Peyer's patch (tissue), 4 donors: ENCODE measurements at regions not wholly inside any gene's neighbourhood (a gene's known extent, or its start where the extent isn't known, plus 50 kb on each side); places are given as distances from the start of the nearest gene placed in this dataset.
"Not testable (repeated sequence)": the region's sequence is repeated elsewhere in the genome, so short reads cannot be mapped to it uniquely, and the experiment has no call there.

Source experiments
- DNase-seq, 3 donors: peaks; one replicate each; pipeline ENCODE4 v3.0.0-alpha.2; 2017 to 2019
- H3K27ac ChIP-seq, 4 donors: fragments of 200-600 bp; sonication (generic); one replicate each; pipeline ENCODE4 v1.5.1; 2016 to 2019
- H3K27me3 ChIP-seq, 2 donors: fragments of 200-600 bp; sonication (generic); one replicate each; pipeline ENCODE4 v1.5.1; 2019
- H3K36me3 ChIP-seq, 3 donors: fragments of 200-600 bp; sonication (generic); one replicate each; pipeline ENCODE4 v1.5.1; 2016 to 2019
- H3K4me1 ChIP-seq, 4 donors: fragments of 200-600 bp; sonication (generic); one replicate each; pipeline ENCODE4 v1.5.1; 2016 to 2019
- H3K4me3 ChIP-seq, 4 donors: fragments of 200-600 bp; sonication (generic); 1 replicate in 3 of 4; 2 replicates in 1 of 4; pipeline ENCODE4 v1.5.1; 2016 to 2019; ENCODE audit warnings: mild to moderate bottlenecking in 1 of 4
- H3K9me3 ChIP-seq, 4 donors: fragments of 200-600 bp; sonication (generic); one replicate each; pipeline ENCODE4 v1.5.1; 2016 to 2019; ENCODE audit warnings: mild to moderate bottlenecking in 1 of 4
- POLR2A ChIP-seq, 2 donors: fragments of 450-650 bp; IDR thresholded peaks; one replicate each; pipeline ENCODE4 v1.5.1; 2017; ENCODE audit warnings: antibody characterized with exemption in 2 of 2, mild to moderate bottlenecking in 2 of 2, moderate library complexity in 2 of 2
- TF ChIP-seq, protein P1 (sequence below), 6 experiments: fragments of 450-650 bp in 4 of 6; fragments of 200-600 bp in 2 of 6; sonication (generic) in 1 of 6; IDR thresholded peaks; one replicate each; pipeline ENCODE4 v1.5.1; 2017 to 2019; ENCODE audit warnings: antibody characterized with exemption in 6 of 6, mild to moderate bottlenecking in 3 of 6, moderate library complexity in 1 of 6

DNA sequence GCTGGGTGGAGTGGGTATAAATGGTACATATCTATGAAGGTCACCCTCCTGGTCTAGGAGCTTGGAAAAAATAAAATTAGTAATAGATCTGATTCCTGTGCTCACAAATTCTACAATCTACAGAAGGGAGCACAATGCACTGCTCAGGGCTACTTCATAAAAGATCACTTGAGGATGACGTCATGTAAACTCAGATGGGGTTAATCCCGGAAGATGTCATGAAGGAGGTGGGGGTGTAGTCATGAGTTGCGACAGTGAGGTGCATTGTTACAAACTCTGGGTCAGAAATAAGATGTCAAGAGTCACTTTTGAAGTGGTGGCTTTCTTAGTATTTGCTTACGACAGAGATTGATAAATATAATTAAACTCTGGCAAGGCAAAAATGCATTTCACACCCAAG is 68.2 kb downstream of the LHX9 start:
- Histone ChIP-seq H3K27ac (no peak overlapping the region), H3K4me1 (no peaks in the 10 kb centered on the region), H3K36me3 (no peaks in the 10 kb centered on the region), H3K9me3 (no peaks in the 10 kb centered on the region), H3K27me3 (no peaks in the 10 kb centered on the region), H3K4me3 (no peak overlapping the region)
- no peak for DNase-seq
- TF ChIP-seq, protein P1, sequence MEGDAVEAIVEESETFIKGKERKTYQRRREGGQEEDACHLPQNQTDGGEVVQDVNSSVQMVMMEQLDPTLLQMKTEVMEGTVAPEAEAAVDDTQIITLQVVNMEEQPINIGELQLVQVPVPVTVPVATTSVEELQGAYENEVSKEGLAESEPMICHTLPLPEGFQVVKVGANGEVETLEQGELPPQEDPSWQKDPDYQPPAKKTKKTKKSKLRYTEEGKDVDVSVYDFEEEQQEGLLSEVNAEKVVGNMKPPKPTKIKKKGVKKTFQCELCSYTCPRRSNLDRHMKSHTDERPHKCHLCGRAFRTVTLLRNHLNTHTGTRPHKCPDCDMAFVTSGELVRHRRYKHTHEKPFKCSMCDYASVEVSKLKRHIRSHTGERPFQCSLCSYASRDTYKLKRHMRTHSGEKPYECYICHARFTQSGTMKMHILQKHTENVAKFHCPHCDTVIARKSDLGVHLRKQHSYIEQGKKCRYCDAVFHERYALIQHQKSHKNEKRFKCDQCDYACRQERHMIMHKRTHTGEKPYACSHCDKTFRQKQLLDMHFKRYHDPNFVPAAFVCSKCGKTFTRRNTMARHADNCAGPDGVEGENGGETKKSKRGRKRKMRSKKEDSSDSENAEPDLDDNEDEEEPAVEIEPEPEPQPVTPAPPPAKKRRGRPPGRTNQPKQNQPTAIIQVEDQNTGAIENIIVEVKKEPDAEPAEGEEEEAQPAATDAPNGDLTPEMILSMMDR (IDR thresholded peaks at IDR 0.05) = no peak
- no peak for TF ChIP-seq POLR2A (IDR thresholded peaks at IDR 0.05)

DNA sequence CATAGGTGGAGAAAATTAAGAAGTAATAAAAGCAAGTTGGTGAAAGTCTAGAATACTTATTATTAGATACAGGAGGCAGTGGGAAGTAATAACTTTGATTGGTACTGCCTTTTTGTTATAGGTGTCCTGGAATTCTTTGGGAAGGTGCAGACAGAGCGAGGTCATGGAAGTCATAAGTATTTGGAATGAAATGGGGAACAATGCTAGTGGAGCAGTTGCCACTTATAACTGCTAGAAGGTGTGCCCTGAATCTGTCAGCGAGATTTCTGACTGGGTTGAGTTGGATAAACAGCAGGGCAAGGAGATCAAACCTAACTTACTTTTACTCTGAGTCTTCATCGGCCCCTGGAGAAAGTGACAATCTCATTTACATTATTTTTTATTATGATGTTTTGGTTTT is 69.6 kb downstream of the LHX9 start:
- Histone ChIP-seq H3K9me3 (no peaks in the 10 kb centered on the region), H3K4me3 (no peak overlapping the region), H3K27ac (no peak overlapping the region), H3K4me1 (no peaks in the 10 kb centered on the region), H3K36me3 (no peaks in the 10 kb centered on the region), H3K27me3 (no peaks in the 10 kb centered on the region)
- TF ChIP-seq, protein P1 (IDR thresholded peaks at IDR 0.05) = no peak
- no peak for TF ChIP-seq POLR2A (IDR thresholded peaks at IDR 0.05)
- no peak for DNase-seq

DNA sequence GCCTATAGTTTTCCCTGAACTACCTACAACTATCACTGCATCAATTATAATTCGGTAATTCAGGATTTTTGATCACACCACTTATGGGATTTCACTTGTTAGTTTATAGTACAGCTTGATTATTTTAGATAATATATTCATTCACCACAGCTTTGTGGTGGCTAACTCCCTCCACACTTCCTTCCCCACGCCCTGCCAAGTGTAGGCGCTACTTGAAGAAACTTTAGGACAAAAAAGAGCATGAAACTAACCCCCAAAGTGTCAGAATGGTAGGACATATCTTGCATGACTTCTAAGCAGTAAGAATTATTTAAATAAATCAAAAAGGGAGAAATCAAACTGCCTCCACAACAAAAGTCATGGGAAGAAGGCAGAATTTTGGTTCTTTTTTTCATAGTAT is 70.1 kb downstream of the LHX9 start:
- H3K9me3 ChIP-seq = no peaks in the 10 kb centered on the region
- no peak for TF ChIP-seq POLR2A (IDR thresholded peaks at IDR 0.05)
- TF ChIP-seq, protein P1 (IDR thresholded peaks at IDR 0.05) = no peak
- no peaks in the 10 kb centered on the region for H3K27me3 ChIP-seq
- H3K4me3 ChIP-seq = no peak overlapping the region
- no peaks in the 10 kb centered on the region for H3K4me1 ChIP-seq
- DNase-seq = no peak
- no peak overlapping the region for H3K27ac ChIP-seq
- H3K36me3 ChIP-seq = no peaks in the 10 kb centered on the region

DNA sequence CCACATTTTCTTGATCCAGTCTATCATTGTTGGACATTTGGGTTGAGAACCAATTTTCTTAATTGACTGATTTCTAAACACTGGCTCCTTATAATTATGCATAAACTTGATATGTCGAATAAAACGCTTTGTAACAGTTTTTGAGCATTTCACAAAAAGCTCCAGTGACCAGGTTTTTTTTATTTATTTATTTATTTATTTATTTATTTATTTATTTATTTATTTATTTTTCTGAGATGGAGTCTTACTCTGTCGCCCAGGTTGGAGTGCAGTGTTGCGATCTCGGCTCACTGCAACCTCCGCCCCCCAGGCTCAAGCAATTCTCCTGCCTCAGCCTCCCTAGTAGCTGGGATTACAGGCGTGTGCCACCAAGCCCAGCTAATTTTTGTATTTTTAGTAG is 71.4 kb downstream of the LHX9 start:
- H3K4me1 ChIP-seq, H3K4me3 ChIP-seq, DNase-seq, H3K36me3 ChIP-seq, H3K9me3 ChIP-seq, H3K27ac ChIP-seq, H3K27me3 ChIP-seq: not testable (repeated sequence)

DNA sequence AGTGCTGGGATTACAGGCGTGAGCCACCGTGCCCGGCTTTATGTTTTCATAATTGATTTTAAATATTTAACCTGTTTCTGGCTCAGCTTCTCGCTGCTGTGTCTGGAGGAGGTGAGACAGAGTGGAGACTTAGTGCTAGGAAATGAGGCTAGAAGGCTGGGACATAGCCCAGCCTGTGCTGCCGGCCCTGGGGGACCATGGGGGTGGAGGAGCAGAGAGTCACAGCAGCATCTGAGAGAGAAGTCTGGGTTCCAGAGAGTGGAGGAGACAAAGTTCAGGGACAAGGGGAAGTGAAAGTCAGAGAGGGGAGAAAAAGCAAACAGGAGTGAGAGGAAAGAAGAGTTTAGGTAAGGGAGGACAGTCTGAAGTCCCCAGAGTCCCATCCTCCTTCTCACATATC is 71.9 kb downstream of the LHX9 start:
- H3K9me3 ChIP-seq = no peaks in the 10 kb centered on the region
- TF ChIP-seq, protein P1 (IDR thresholded peaks at IDR 0.05) = no peak
- no peak for TF ChIP-seq POLR2A (IDR thresholded peaks at IDR 0.05)
- no peak for DNase-seq
- no peaks in the 10 kb centered on the region for H3K36me3 ChIP-seq
- no peaks in the 10 kb centered on the region for H3K4me1 ChIP-seq
- H3K27ac ChIP-seq = no peak overlapping the region
- H3K27me3 ChIP-seq = no peaks in the 10 kb centered on the region
- H3K4me3 ChIP-seq = no peak overlapping the region

DNA sequence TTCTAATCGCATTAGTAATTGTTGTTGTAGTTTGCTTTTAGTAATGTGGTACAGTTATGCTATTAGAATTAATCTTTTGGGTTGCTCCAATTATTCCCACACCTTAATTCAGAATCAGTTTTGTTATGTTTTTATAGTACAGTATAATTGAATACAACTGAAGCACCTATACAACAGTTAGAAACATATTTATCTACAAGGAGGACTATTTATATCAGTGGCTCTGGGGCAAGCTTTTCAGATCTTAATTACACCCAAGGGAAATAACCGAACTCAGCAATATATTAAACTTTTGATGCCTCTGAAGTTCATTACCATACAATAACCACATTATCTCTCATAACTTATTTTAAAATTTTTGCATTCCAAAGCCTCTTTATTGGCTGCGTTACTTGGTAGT is 74.4 kb downstream of the LHX9 start:
- no peak overlapping the region for H3K27ac ChIP-seq
- TF ChIP-seq, protein P1 (IDR thresholded peaks at IDR 0.05) = no peak
- no peak for TF ChIP-seq POLR2A (IDR thresholded peaks at IDR 0.05)

More for the DNA sequence above, 74.4 kb downstream of the LHX9 start:
- Histone ChIP-seq H3K27me3 (no peaks in the 10 kb centered on the region), H3K9me3 (no peaks in the 10 kb centered on the region), H3K4me3 (no peak overlapping the region), H3K36me3 (no peaks in the 10 kb centered on the region), H3K4me1 (no peaks in the 10 kb centered on the region)
- DNase-seq = no peak
